BJ (cell line): ENCODE measurements at regions not wholly inside any gene's neighbourhood (a gene's known extent, or its start where the extent isn't known, plus 50 kb on each side); places are given as distances from the start of the nearest gene placed in this dataset.

Experiments used
- CTCF ChIA-PET: fragments of 350-600 bp; formaldehyde crosslinking; extraction: SDS; loops from one replicate; lab custom pipeline; 2021; ENCODE audit warnings: antibody characterized with exemption, inconsistent platforms; lab: Yijun Ruan, JAX
- POLR2A ChIA-PET: fragments of 300-600 bp; sonication (Branson Sonifier 250); formaldehyde crosslinking; extraction: SDS; loops from one replicate; lab custom pipeline; 2021; ENCODE audit warnings: antibody characterized with exemption; lab: Charles Lee
- DNase-seq: peaks from one replicate; pipeline ENCODE4 v3.0.0-alpha.2; 2011; ENCODE audit warnings: low read depth
- H3K27me3 ChIP-seq: 2 replicates; pipeline ENCODE4 v1.6.0; 2011; ENCODE audit warnings: low read length; ENCODE audit not compliant: control insufficient read depth, insufficient read depth
- H3K36me3 ChIP-seq: 2 replicates; pipeline ENCODE4 v1.5.1; 2011; ENCODE audit warnings: low read length; ENCODE audit not compliant: control insufficient read depth, insufficient read depth
- H3K4me3 ChIP-seq: 2 replicates; pipeline ENCODE4 v1.5.1; 2011; ENCODE audit warnings: low read depth, mild to moderate bottlenecking, control low read depth, low read length
- CTCF ChIP-seq: IDR thresholded peaks from 2 replicates; pipeline ENCODE4 v1.5.1; 2011; ENCODE audit warnings: low read depth, mild to moderate bottlenecking, control low read depth, inconsistent platforms, low read length, moderate library complexity; ENCODE audit not compliant: insufficient read depth

GRCh38 chr5:162641142-162641813 is 573.7 kb downstream of the GABRG2 start:
- Histone ChIP-seq H3K4me3 (no peak overlapping the region), H3K27me3 (no peaks in the 10 kb centered on the region), H3K36me3 (no peaks in the 10 kb centered on the region)
- TF ChIP-seq CTCF = no peak
- CTCF ChIA-PET = no interaction called here
- POLR2A ChIA-PET = no interaction called here
- DNase-seq = no peak

- CTCF ChIA-PET = no interaction called here
- no peaks in the 10 kb centered on the region for H3K36me3 ChIP-seq
- DNase-seq = no peak
- no peaks in the 10 kb centered on the region for H3K27me3 ChIP-seq
- TF ChIP-seq CTCF = no peak
- POLR2A ChIA-PET = no interaction called here
- H3K4me3 ChIP-seq = no peak overlapping the region
These were observed 587.3 kb downstream of the GABRG2 start for GRCh38 chr5:162654661-162655405.

GRCh38 chr5:162657076-162657475 is 589.5 kb downstream of the GABRG2 start:
- CTCF ChIA-PET = no interaction called here
- no peak for DNase-seq
- H3K36me3 ChIP-seq = no peaks in the 10 kb centered on the region
- no peaks in the 10 kb centered on the region for H3K27me3 ChIP-seq
- POLR2A ChIA-PET = no interaction called here
- no peak for TF ChIP-seq CTCF
- no peak overlapping the region for H3K4me3 ChIP-seq

- H3K27me3 ChIP-seq = no peaks in the 10 kb centered on the region
- no peak for DNase-seq
These were observed 597.3 kb downstream of the GABRG2 start for GRCh38 chr5:162664846-162665245.

More at GRCh38 chr5:162664846-162665245, 597.3 kb downstream of the GABRG2 start:
- Histone ChIP-seq H3K4me3 (no peak overlapping the region), H3K36me3 (no peaks in the 10 kb centered on the region)
- ChIA-PET CTCF (no interaction called here), POLR2A (no interaction called here)
- TF ChIP-seq CTCF = no peak
